GM12874 (cell line): ENCODE measurements at regions not wholly inside any gene's neighbourhood (a gene's known extent, or its start where the extent isn't known, plus 50 kb on each side); places are given as distances from the start of the nearest gene placed in this dataset.

Experiments
- CTCF ChIP-seq: IDR thresholded peaks from 2 replicates; pipeline ENCODE4 v1.5.1; 2011; ENCODE audit warnings: low read depth, mild to moderate bottlenecking, control low read depth, low read length, moderate library complexity; ENCODE audit not compliant: insufficient read depth

- no peak for TF ChIP-seq CTCF
These were observed 908.4 kb downstream of the EPHA3 start for GRCh38 chr3:90015688-90016356.

- TF ChIP-seq CTCF, result no peak
These were observed 909.1 kb downstream of the EPHA3 start for GRCh38 chr3:90016555-90016954.

GRCh38 chr3:90018779-90019178, 911.4 kb downstream of the EPHA3 start:
- no peak for TF ChIP-seq CTCF

- TF ChIP-seq CTCF, result no peak
These were observed 917.6 kb downstream of the EPHA3 start for GRCh38 chr3:90025019-90025418.

- TF ChIP-seq CTCF, result no peak
These were observed 919.0 kb downstream of the EPHA3 start for GRCh38 chr3:90026406-90026805.

- TF ChIP-seq CTCF, result no peak
These were observed 923.7 kb downstream of the EPHA3 start for GRCh38 chr3:90031121-90031520.

- TF ChIP-seq CTCF, result no peak
These were observed 925.7 kb downstream of the EPHA3 start for GRCh38 chr3:90032980-90033641.
